Hepatocyte (in vitro differentiated cells): ENCODE measurements at regions not wholly inside any gene's neighbourhood (a gene's known extent, or its start where the extent isn't known, plus 50 kb on each side); places are given as distances from the start of the nearest gene placed in this dataset.

ENCODE experiments used
- CTCF ChIP-seq: fragments of 200-600 bp; sonication (generic); IDR thresholded peaks from 2 replicates; pipeline ENCODE4 v1.5.1; 2016; ENCODE audit warnings: antibody characterized with exemption, mild to moderate bottlenecking; ENCODE audit not compliant: poor library complexity
- EZH2 ChIP-seq: fragments of 200-600 bp; sonication (generic); IDR thresholded peaks from 2 replicates; pipeline ENCODE4 v1.6.1; 2016; ENCODE audit warnings: antibody characterized with exemption, mild to moderate bottlenecking, borderline replicate concordance
- EZH2phosphoT487 ChIP-seq: fragments of 200-600 bp; sonication (generic); IDR thresholded peaks from one replicate; pipeline ENCODE4 v1.6.1; 2018; ENCODE audit warnings: antibody characterized with exemption, mild to moderate bottlenecking, low read depth, moderate library complexity; ENCODE audit not compliant: unreplicated experiment, severe bottlenecking

DNA sequence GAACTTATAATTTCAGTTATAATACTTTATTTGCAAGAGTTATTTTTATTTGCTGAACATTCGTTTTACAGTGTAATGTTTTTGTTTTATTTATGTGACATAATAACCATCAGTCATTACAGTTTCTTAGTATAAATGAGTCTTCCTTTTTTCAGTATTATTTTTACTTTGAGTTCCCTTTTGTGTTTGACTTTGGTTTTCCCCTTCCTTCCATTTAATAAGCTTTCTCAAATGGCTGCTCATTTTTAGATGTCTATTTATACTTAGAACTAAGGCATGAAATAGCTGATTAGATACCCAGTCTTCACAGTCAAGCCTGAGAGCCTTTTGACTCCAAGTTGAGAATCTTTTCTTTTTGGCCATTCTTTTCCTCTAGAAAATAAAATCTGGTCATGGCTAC, 404.5 kb downstream of the LRFN5 start:
- TF ChIP-seq CTCF (no peak), EZH2 (no peak), EZH2phosphoT487 (no peak)
